IMR-90 (cell line): ENCODE measurements at regions not wholly inside any gene's neighbourhood (a gene's known extent, or its start where the extent isn't known, plus 50 kb on each side); places are given as distances from the start of the nearest gene placed in this dataset.

Source experiments
- ATAC-seq: fragments of 200-7000 bp; cut with Tn5 transposase; 2 replicates; pipeline ENCODE4 v1.9.1; 2020; ENCODE audit warnings: low read depth, mild to moderate bottlenecking, moderate library complexity
- BruUV-seq: library from RNA; stranded (reverse); fragments of 400-500 nt; replicated peaks from 2 replicates; lab custom pipeline; 2021; lab: Mats Ljungman, UMichigan
- CTCF ChIA-PET: fragments of 300-600 bp; formaldehyde crosslinking; extraction: SDS; loops from one replicate; lab custom pipeline; 2021; ENCODE audit warnings: antibody characterized with exemption; lab: Yijun Ruan, JAX
- POLR2A ChIA-PET: fragments of 300-600 bp; sonication (Branson Sonifier 250); formaldehyde crosslinking; loops from one replicate; lab custom pipeline; 2022; ENCODE audit warnings: antibody characterized with exemption; ENCODE audit not compliant: unreplicated experiment; lab: Charles Lee
- DNase-seq: peaks from one replicate; pipeline ENCODE4 v3.0.0; 2013
- H2AFZ ChIP-seq: replicated peaks from 2 replicates; pipeline ENCODE3; 2013; ENCODE audit warnings: low read length, mild to moderate bottlenecking; ENCODE audit not compliant: poor library complexity
- H2AK5ac ChIP-seq: 2 replicates; pipeline ENCODE4 v1.6.1; 2013; ENCODE audit warnings: low read depth, low read length, inconsistent platforms
- H2AK9ac ChIP-seq: replicated peaks from 2 replicates; pipeline ENCODE3; 2013; ENCODE audit warnings: mild to moderate bottlenecking, low read depth, low read length, moderate library complexity; ENCODE audit not compliant: poor library complexity
- H2BK120ac ChIP-seq: 2 replicates; pipeline ENCODE4 v1.6.1; 2013; ENCODE audit warnings: low read depth, low read length, inconsistent platforms
- H2BK15ac ChIP-seq: 3 replicates; pipeline ENCODE4 v1.6.1; 2013; ENCODE audit warnings: low read depth, low read length, inconsistent platforms
- H2BK20ac ChIP-seq: 2 replicates; pipeline ENCODE4 v1.6.1; 2013; ENCODE audit warnings: low read depth, mild to moderate bottlenecking, inconsistent platforms, low read length, moderate library complexity
- H2BK5ac ChIP-seq: 2 replicates; pipeline ENCODE4 v1.6.1; 2013; ENCODE audit warnings: mild to moderate bottlenecking, low read depth, low read length, inconsistent platforms; ENCODE audit not compliant: poor library complexity, severe bottlenecking
- H3K14ac ChIP-seq: replicated peaks from 2 replicates; pipeline ENCODE4 v1.6.1; 2013; ENCODE audit warnings: low read depth, low read length, inconsistent platforms
- H3K18ac ChIP-seq: 2 replicates; pipeline ENCODE4 v1.6.1; 2013; ENCODE audit warnings: low read depth, low read length, control low read depth
- H3K23ac ChIP-seq: 2 replicates; pipeline ENCODE4 v1.6.1; 2013; ENCODE audit warnings: low read depth, low read length, inconsistent platforms
- H3K27ac ChIP-seq: 2 replicates; pipeline ENCODE4 v1.5.1; 2013; ENCODE audit warnings: mild to moderate bottlenecking, control low read depth, low read length; ENCODE audit not compliant: insufficient read depth
- H3K27me3 ChIP-seq: 2 replicates; pipeline ENCODE4 v1.6.1; 2013; ENCODE audit warnings: low read length; ENCODE audit not compliant: control insufficient read depth, insufficient read depth
- H3K36me3 ChIP-seq: 2 replicates; pipeline ENCODE4 v1.6.1; 2013; ENCODE audit warnings: low read length, mixed read lengths; ENCODE audit not compliant: control insufficient read depth, insufficient read depth
- H3K4ac ChIP-seq: 2 replicates; pipeline ENCODE4 v1.6.1; 2013; ENCODE audit warnings: low read depth, low read length, inconsistent platforms
- H3K4me1 ChIP-seq: 2 replicates; pipeline ENCODE4 v1.6.1; 2013; ENCODE audit warnings: low read length, mixed read lengths; ENCODE audit not compliant: control insufficient read depth, insufficient read depth
- H3K4me2 ChIP-seq: 2 replicates; pipeline ENCODE4 v1.6.1; 2013; ENCODE audit warnings: low read depth, mild to moderate bottlenecking, control low read depth, low read length, moderate library complexity
- H3K4me3 ChIP-seq: 2 replicates; pipeline ENCODE4 v1.5.1; 2013; ENCODE audit warnings: low read depth, mild to moderate bottlenecking, control low read depth, low read length, moderate library complexity; ENCODE audit not compliant: insufficient read depth
- H3K56ac ChIP-seq: 2 replicates; pipeline ENCODE4 v1.6.1; 2013; ENCODE audit warnings: low read length, inconsistent platforms; ENCODE audit not compliant: insufficient read depth; ENCODE audit errors: extremely low read depth
- H3K79me1 ChIP-seq, 2 experiments: 2 replicates each; pipeline ENCODE4 v1.6.1; 2013; ENCODE audit warnings: low read length in 2 of 2, inconsistent platforms in 1 of 2, low read depth in 1 of 2
- H3K9ac ChIP-seq: 2 replicates; pipeline ENCODE4 v1.6.1; 2013; ENCODE audit warnings: low read depth, low read length, control low read depth
- H3K9me1 ChIP-seq: 2 replicates; pipeline ENCODE4 v1.6.1; 2013; ENCODE audit warnings: low read length, inconsistent platforms; ENCODE audit not compliant: insufficient read depth
- H3K9me3 ChIP-seq: 2 replicates; pipeline ENCODE4 v1.6.1; 2013; ENCODE audit warnings: low read length; ENCODE audit not compliant: control insufficient read depth, insufficient read depth
- H4K20me1 ChIP-seq: 2 replicates; pipeline ENCODE4 v1.6.1; 2013; ENCODE audit warnings: low read length, inconsistent platforms; ENCODE audit not compliant: insufficient read depth
- H4K5ac ChIP-seq: 2 replicates; pipeline ENCODE4 v1.6.1; 2013; ENCODE audit warnings: mild to moderate bottlenecking, low read depth, low read length, control low read depth
- H4K8ac ChIP-seq, 2 experiments: 2 replicates each; pipeline ENCODE4 v1.6.1; 2013; ENCODE audit warnings: low read depth in 2 of 2, low read length in 2 of 2, control low read depth in 1 of 2, inconsistent platforms in 1 of 2
- H4K91ac ChIP-seq: 2 replicates; pipeline ENCODE4 v1.6.1; 2013; ENCODE audit warnings: low read depth, low read length, inconsistent platforms; ENCODE audit not compliant: insufficient read depth
- BHLHE40 ChIP-seq: fragments of 150-350 bp; IDR thresholded peaks from 2 replicates; pipeline ENCODE4 v1.6.1; 2016; ENCODE audit warnings: mild to moderate bottlenecking, low read depth, low read length
- CEBPB ChIP-seq: IDR thresholded peaks from 2 replicates; pipeline ENCODE4 v1.6.1; 2012; ENCODE audit warnings: low read depth, low read length, improper control_type of control experiment
- CHD1 ChIP-seq: IDR thresholded peaks from 2 replicates; pipeline ENCODE4 v1.6.1; 2012; ENCODE audit warnings: low read depth, low read length, improper control_type of control experiment
- CTCF ChIP-seq: conservative IDR thresholded peaks from 2 replicates; pipeline ENCODE4 v1.5.1; 2012; ENCODE audit warnings: mild to moderate bottlenecking, low read depth, low read length, improper control_type of control experiment
- FOS ChIP-seq: fragments of 150-350 bp; IDR thresholded peaks from 2 replicates; pipeline ENCODE4 v1.6.1; 2016; ENCODE audit warnings: low read depth, low read length
- MAFK ChIP-seq: IDR thresholded peaks from 2 replicates; pipeline ENCODE4 v1.6.1; 2012; ENCODE audit warnings: low read depth, low read length, improper control_type of control experiment
- MAZ ChIP-seq: IDR thresholded peaks from 2 replicates; pipeline ENCODE4 v1.6.1; 2012; ENCODE audit warnings: low read depth, mild to moderate bottlenecking, low read length, improper control_type of control experiment, moderate library complexity, borderline replicate concordance
- MXI1 ChIP-seq: IDR thresholded peaks from 2 replicates; pipeline ENCODE4 v1.6.1; 2012; ENCODE audit warnings: low read depth, mild to moderate bottlenecking, low read length, moderate library complexity, borderline replicate concordance
- NFE2L2 ChIP-seq: fragments of 150-350 bp; IDR thresholded peaks from 2 replicates; pipeline ENCODE4 v1.6.1; 2016; ENCODE audit warnings: low read depth, mild to moderate bottlenecking, low read length
- POLR2A ChIP-seq: IDR thresholded peaks from 2 replicates; pipeline ENCODE4 v1.6.1; 2012; ENCODE audit warnings: mild to moderate bottlenecking, low read depth, low read length
- RAD21 ChIP-seq: IDR thresholded peaks from 2 replicates; pipeline ENCODE4 v1.6.1; 2012; ENCODE audit warnings: low read length, improper control_type of control experiment
- RCOR1 ChIP-seq: IDR thresholded peaks from 2 replicates; pipeline ENCODE4 v1.6.1; 2012; ENCODE audit warnings: mild to moderate bottlenecking, low read length, improper control_type of control experiment; ENCODE audit not compliant: insufficient replicate concordance
- RFX5 ChIP-seq: IDR thresholded peaks from 2 replicates; pipeline ENCODE4 v1.8.0; 2012; ENCODE audit warnings: low read depth, mild to moderate bottlenecking, low read length, moderate library complexity
- SMC3 ChIP-seq: fragments of 150-350 bp; IDR thresholded peaks from 2 replicates; pipeline ENCODE4 v1.6.1; 2016; ENCODE audit warnings: low read depth, mild to moderate bottlenecking, antibody characterized with exemption, low read length, moderate library complexity
- USF2 ChIP-seq: fragments of 150-350 bp; IDR thresholded peaks from 2 replicates; pipeline ENCODE4 v1.6.1; 2017; ENCODE audit warnings: mild to moderate bottlenecking, antibody characterized with exemption, low read length, low read depth
- WGBS, 2 experiments: methylation state at CpG; one replicate each; pipeline versions ENCODE4 v1.1.5 to v1.1.7; 2013; ENCODE audit warnings: missing lambda C conversion rate in 2 of 2; ENCODE audit not compliant: insufficient read length in 1 of 2; ENCODE audit errors: extremely low coverage in 2 of 2; 5-methylcytosine and 5-hydroxymethylcytosine counted together
- dilution Hi-C: fragments of 300-500 bp; cut with HindIII; formaldehyde crosslinking; loops from one replicate; pipeline ENCODE4 v1.14.3; 2018; ENCODE audit warnings: low sequenced_read_pairs; ENCODE audit not compliant: unreplicated experiment
- in situ Hi-C: fragments of 300-500 bp; cut with MboI; formaldehyde crosslinking; loops from 3 replicates; pipeline ENCODE4 v1.14.3; 2019; ENCODE audit warnings: low sequenced_read_pairs, inconsistent platforms, mixed read lengths
- intact Hi-C: fragments of 100-400 bp; cut with micrococcal nuclease; formaldehyde crosslinking; loops from 2 replicates; pipeline ENCODE4 v1.10.0; 2022
- TF ChIP-seq, protein P1 (sequence below): fragments of 150-350 bp; IDR thresholded peaks from 2 replicates; pipeline ENCODE4 v1.6.1; 2016; ENCODE audit warnings: low read depth, mild to moderate bottlenecking, low read length, moderate library complexity, borderline replicate concordance

DNA sequence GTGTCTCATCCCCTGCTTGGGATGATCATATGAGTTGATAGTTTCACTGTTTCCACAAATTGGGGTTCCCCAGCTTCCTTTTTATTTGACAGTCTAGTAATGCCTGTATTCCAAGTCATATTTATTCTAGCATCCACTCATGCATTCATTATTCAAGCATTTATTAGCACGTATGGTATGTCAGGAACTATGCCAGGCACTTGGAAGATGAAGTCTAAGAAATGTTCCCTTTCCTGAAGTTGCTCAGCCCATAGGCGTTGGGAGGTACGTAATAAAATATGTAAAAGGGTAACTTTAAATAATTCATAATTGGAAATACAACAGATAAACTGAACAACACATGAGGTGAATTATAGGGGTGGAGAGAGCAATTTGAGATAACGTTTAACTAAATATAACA is 338.0 kb upstream of the MAF start:
- Histone ChIP-seq H2BK5ac (no peak overlapping the region), H3K27ac (no peak overlapping the region), H2AK9ac (no peak overlapping the region), H4K91ac (no peak overlapping the region), H3K56ac (no peak overlapping the region), H4K20me1 (no peaks in the 10 kb centered on the region), H3K36me3 (no peaks in the 10 kb centered on the region), H3K14ac (no peak overlapping the region), H2BK20ac (no peak overlapping the region), H3K9ac (no peak overlapping the region), H2BK120ac (no peak overlapping the region), H4K5ac (no peak overlapping the region), H3K4me2 (no peak overlapping the region), H3K23ac (no peak overlapping the region), H2AFZ (no peak overlapping the region), H3K18ac (no peak overlapping the region), H3K27me3 (no peaks in the 10 kb centered on the region), H4K8ac (no peak overlapping the region), H3K4me3 (no peak overlapping the region), H3K79me1 (no peaks in the 10 kb centered on the region), H2AK5ac (no peak overlapping the region), H3K4me1 (no peaks in the 10 kb centered on the region), H3K4ac (no peak overlapping the region), H3K9me1 (no peaks in the 10 kb centered on the region), H3K9me3 (peaks cover 4% of the 10 kb centered on the region; the same call in 1 of the 2 replicates), H2BK15ac (no peak overlapping the region)
- no TSS peak for BruUV-seq
- ATAC-seq (no peak), DNase-seq (no peak)
- in situ Hi-C loops = no loop called here
- no peak for TF ChIP-seq MAFK
- no peak for TF ChIP-seq MXI1
- TF ChIP-seq FOS = no peak
- no peak for TF ChIP-seq CHD1
- TF ChIP-seq MAZ = no peak
- TF ChIP-seq BHLHE40 = no peak
- no peak for TF ChIP-seq RAD21
- no peak for TF ChIP-seq USF2
- TF ChIP-seq RCOR1 = no peak
- no peak for TF ChIP-seq NFE2L2
- TF ChIP-seq, protein P1, sequence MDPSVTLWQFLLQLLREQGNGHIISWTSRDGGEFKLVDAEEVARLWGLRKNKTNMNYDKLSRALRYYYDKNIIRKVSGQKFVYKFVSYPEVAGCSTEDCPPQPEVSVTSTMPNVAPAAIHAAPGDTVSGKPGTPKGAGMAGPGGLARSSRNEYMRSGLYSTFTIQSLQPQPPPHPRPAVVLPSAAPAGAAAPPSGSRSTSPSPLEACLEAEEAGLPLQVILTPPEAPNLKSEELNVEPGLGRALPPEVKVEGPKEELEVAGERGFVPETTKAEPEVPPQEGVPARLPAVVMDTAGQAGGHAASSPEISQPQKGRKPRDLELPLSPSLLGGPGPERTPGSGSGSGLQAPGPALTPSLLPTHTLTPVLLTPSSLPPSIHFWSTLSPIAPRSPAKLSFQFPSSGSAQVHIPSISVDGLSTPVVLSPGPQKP = no peak
- no peak for TF ChIP-seq CEBPB
- TF ChIP-seq SMC3 = no peak
- TF ChIP-seq POLR2A = no peak
- TF ChIP-seq RFX5 = no peak
- TF ChIP-seq CTCF = no peak
- no CpG with 5 or more reads among the region's 4 CpGs for WGBS, 2 experiments
- intact Hi-C loops = no loop called here
- dilution Hi-C loops = no loop called here
- ChIA-PET CTCF (no interaction called here), POLR2A (no interaction called here)
